B cell (primary cell): ENCODE measurements at regions not wholly inside any gene's neighbourhood (a gene's known extent, or its start where the extent isn't known, plus 50 kb on each side); places are given as distances from the start of the nearest gene placed in this dataset.

ENCODE experiments used
- ATAC-seq: fragments of 200-7000 bp; cut with Tn5 transposase; one replicate; pipeline ENCODE4 v1.10.0; 2021; ENCODE audit warnings: low read depth, mild to moderate bottlenecking, moderate number of reproducible peaks, moderate library complexity
- CTCF ChIA-PET: fragments of 350-600 bp; sonication (Branson Sonifier 250); formaldehyde crosslinking; loops from one replicate; lab custom pipeline; 2021; ENCODE audit warnings: antibody characterized with exemption, inconsistent platforms; lab: Charles Lee
- POLR2A ChIA-PET: fragments of 350-600 bp; sonication (Branson Sonifier 250); formaldehyde crosslinking; loops from one replicate; lab custom pipeline; 2021; ENCODE audit warnings: antibody characterized with exemption; lab: Charles Lee
- DNase-seq: peaks from one replicate; pipeline ENCODE4 v3.0.0; 2013
- H2AFZ ChIP-seq: 2 replicates; pipeline ENCODE4 v1.6.1; 2012; ENCODE audit warnings: mild to moderate bottlenecking, low read depth, low read length; ENCODE audit not compliant: insufficient read depth, poor library complexity, severe bottlenecking
- H3K27ac ChIP-seq, 2 donors: 1 replicate in 1 of 2; 2 replicates in 1 of 2; pipeline ENCODE4 v1.5.1; 2012 to 2013; ENCODE audit warnings: low read length in 2 of 2, mild to moderate bottlenecking in 2 of 2, moderate library complexity in 1 of 2
- H3K27me3 ChIP-seq, 4 experiments: fragments of 200-600 bp in 1 of 4; sonication (generic) in 1 of 4; replicated peaks in 1 of 4; 1 replicate in 2 of 4; 2 replicates in 2 of 4; pipeline versions ENCODE4 v1.6.1 to v1.7.0; 2013 to 2016; ENCODE audit warnings: low read length in 3 of 4, mild to moderate bottlenecking in 2 of 4, mixed read lengths in 1 of 4, moderate library complexity in 1 of 4; ENCODE audit not compliant: insufficient read depth in 4 of 4, control insufficient read depth in 3 of 4; ENCODE audit errors: control extremely low read depth in 1 of 4
- H3K36me3 ChIP-seq, 2 experiments: replicated peaks in 1 of 2; 1 replicate in 1 of 2; 2 replicates in 1 of 2; pipeline versions ENCODE4 v1.6.1 to v1.7.1; 2013; ENCODE audit warnings: low read length in 1 of 2; ENCODE audit not compliant: insufficient read depth in 2 of 2, control insufficient read depth in 1 of 2; ENCODE audit errors: control extremely low read depth in 1 of 2, extremely low read depth in 1 of 2
- H3K4me1 ChIP-seq, 2 donors: fragments of 200-600 bp in 1 of 2; sonication (generic) in 1 of 2; 1 replicate in 1 of 2; 2 replicates in 1 of 2; pipeline versions ENCODE4 v1.5.1 to v1.6.1; 2013 to 2017; ENCODE audit warnings: low read length in 2 of 2; ENCODE audit not compliant: control insufficient read depth in 2 of 2, insufficient read depth in 2 of 2
- H3K4me2 ChIP-seq: replicated peaks from 2 replicates; pipeline ENCODE3; 2012; ENCODE audit warnings: mild to moderate bottlenecking, low read depth, low read length; ENCODE audit not compliant: poor library complexity, severe bottlenecking
- H3K4me3 ChIP-seq, 5 experiments: fragments of 200-600 bp in 1 of 5; sonication (generic) in 1 of 5; 1 replicate in 3 of 5; 2 replicates in 2 of 5; pipeline versions ENCODE4 v1.5.1 to v1.7.0; 2011 to 2016; ENCODE audit warnings: low read length in 4 of 5, mild to moderate bottlenecking in 4 of 5, low read depth in 2 of 5, control low read depth in 1 of 5, moderate library complexity in 1 of 5; ENCODE audit not compliant: insufficient read depth in 1 of 5; ENCODE audit errors: control extremely low read depth in 1 of 5, extremely low read depth in 1 of 5
- H3K79me2 ChIP-seq: fragments of 200-600 bp; sonication (generic); one replicate; pipeline ENCODE4 v1.6.0; 2016; ENCODE audit warnings: low read length; ENCODE audit not compliant: control insufficient read depth, insufficient read depth
- H3K9ac ChIP-seq: fragments of 200-600 bp; sonication (generic); 2 replicates; pipeline ENCODE4 v1.6.1; 2017; ENCODE audit warnings: mild to moderate bottlenecking, low read length, moderate library complexity
- H3K9me3 ChIP-seq, 3 donors: one replicate each; pipeline versions ENCODE4 v1.6.1 to v1.7.1; 2013; ENCODE audit warnings: low read length in 2 of 3; ENCODE audit not compliant: control insufficient read depth in 2 of 3, insufficient read depth in 1 of 3; ENCODE audit errors: control extremely low read depth in 1 of 3
- H4K20me1 ChIP-seq: 2 replicates; pipeline ENCODE4 v1.6.0; 2012; ENCODE audit warnings: mild to moderate bottlenecking, low read length; ENCODE audit not compliant: insufficient read depth, control insufficient read depth, poor library complexity, severe bottlenecking
- H3K27ac Mint-ChIP-seq: one replicate; pipeline ENCODE4 v1.8.0; 2021; ENCODE audit warnings: mixed read lengths
- H3K27me3 Mint-ChIP-seq: one replicate; pipeline ENCODE4 v1.8.0; 2021; ENCODE audit warnings: mixed read lengths
- H3K4me1 Mint-ChIP-seq: one replicate; pipeline ENCODE4 v1.8.0; 2021; ENCODE audit warnings: mixed read lengths
- H3K4me3 Mint-ChIP-seq: one replicate; pipeline ENCODE4 v1.8.0; 2021; ENCODE audit warnings: mixed read lengths
- H3K9me3 Mint-ChIP-seq: one replicate; pipeline ENCODE4 v1.8.0; 2022; ENCODE audit warnings: mixed read lengths; ENCODE audit not compliant: insufficient read depth
- CTCF ChIP-seq: fragments of 200-600 bp; IDR thresholded peaks from one replicate; pipeline ENCODE4 v1.8.0; 2022; ENCODE audit warnings: antibody characterized with exemption, mild to moderate bottlenecking
- EZH2 ChIP-seq: IDR thresholded peaks from 2 replicates; pipeline ENCODE4 v1.6.1; 2012; ENCODE audit warnings: borderline replicate concordance, low read depth, mild to moderate bottlenecking, moderate library complexity, low read length; ENCODE audit not compliant: insufficient read depth, poor library complexity, severe bottlenecking
- WGBS: methylation state at CpG from one replicate; pipeline ENCODE4 v1.1.5; 2013; ENCODE audit warnings: missing lambda C conversion rate; ENCODE audit not compliant: insufficient coverage; 5-methylcytosine and 5-hydroxymethylcytosine counted together
- intact Hi-C: fragments of 100-400 bp; cut with micrococcal nuclease; formaldehyde crosslinking; loops from one replicate; pipeline ENCODE4 v1.10.0; 2022

GRCh38 chr16:85394456-85395206, 218.5 kb upstream of the GSE1 start:
- TF ChIP-seq CTCF (no peak), EZH2 (no peak)
- H3K4me1 Mint-ChIP-seq, result no peaks in the 10 kb centered on the region
- H3K27me3 Mint-ChIP-seq, result peaks cover 22% of the 10 kb centered on the region
- H3K79me2 ChIP-seq, result no peaks in the 10 kb centered on the region
- H3K4me2 ChIP-seq, result no peak overlapping the region
- H3K4me3 Mint-ChIP-seq, result no peak overlapping the region
- intact Hi-C loops, result loop anchor here (10.0 kb wide), 1 partner anchor 90 kb away; no protein-coding TSS in a partner anchor
- no peak overlapping the region for H3K4me3 ChIP-seq
- H3K9ac ChIP-seq, result no peak overlapping the region
- H2AFZ ChIP-seq, result no peak overlapping the region
- no peaks in the 10 kb centered on the region for H3K4me1 ChIP-seq
- POLR2A ChIA-PET, result no interaction called here
- H3K9me3 ChIP-seq, result no peaks in the 10 kb centered on the region
- H3K9me3 Mint-ChIP-seq, result no peaks in the 10 kb centered on the region
- DNase-seq (no peak), ATAC-seq (no peak)
- no peak overlapping the region for H3K27ac Mint-ChIP-seq
- H4K20me1 ChIP-seq, result no peaks in the 10 kb centered on the region
- no peaks in the 10 kb centered on the region for H3K36me3 ChIP-seq
- H3K27ac ChIP-seq, result no peak overlapping the region
- WGBS, result 85% methylated on average over 18 of the region's 21 CpGs
- peaks cover 0 to 3% (median 0%) of the 10 kb centered on the region in 4 experiments for H3K27me3 ChIP-seq
- CTCF ChIA-PET, result interaction anchor here (0.6 to 5.0 kb wide), 6 partner anchors 33 to 327 kb away, joined by 3 to 35 read pairs (median 4); partner anchors contain the start of gene GSE1

GRCh38 chr16:85395207-85395912, 217.8 kb upstream of the GSE1 start:
- intact Hi-C loops, result loop anchor here (10.0 kb wide), 1 partner anchor 91 kb away; no protein-coding TSS in a partner anchor
- CTCF ChIA-PET, result interaction anchor here (1.6 kb wide), 1 partner anchor 98 kb away, joined by 4 read pairs; no protein-coding TSS in a partner anchor
- TF ChIP-seq CTCF (no peak), EZH2 (no peak)

More at GRCh38 chr16:85395207-85395912, 217.8 kb upstream of the GSE1 start:
- H3K27ac Mint-ChIP-seq, result no peak overlapping the region
- no peaks in the 10 kb centered on the region for H3K9me3 Mint-ChIP-seq
- Histone ChIP-seq H3K36me3 (no peaks in the 10 kb centered on the region), H3K27me3 (peaks cover 0 to 3% (median 0%) of the 10 kb centered on the region in 4 experiments), H3K79me2 (no peaks in the 10 kb centered on the region), H3K4me2 (no peak overlapping the region), H4K20me1 (no peaks in the 10 kb centered on the region), H3K9ac (no peak overlapping the region), H3K4me3 (no peak overlapping the region), H3K4me1 (no peaks in the 10 kb centered on the region), H3K9me3 (no peaks in the 10 kb centered on the region), H2AFZ (no peak overlapping the region), H3K27ac (no peak overlapping the region)
- H3K4me1 Mint-ChIP-seq, result no peaks in the 10 kb centered on the region
- no peak overlapping the region for H3K4me3 Mint-ChIP-seq
- DNase-seq (no peak), ATAC-seq (no peak)
- POLR2A ChIA-PET, result no interaction called here
- 49% methylated on average over 17 of the region's 25 CpGs for WGBS
- peaks cover 21% of the 10 kb centered on the region for H3K27me3 Mint-ChIP-seq
